ENCODE measurements at regions not wholly inside any gene's neighbourhood (a gene's known extent, or its start where the extent isn't known, plus 50 kb on each side); places are given as distances from the start of the nearest gene placed in this dataset.

GRCh38 chr18:1034971-1035370 is 130.3 kb downstream of the ADCYAP1 start:
- no peak for TF ChIP-seq CTCF (IDR thresholded peaks at IDR 0.05; ENCODE audit: low read length)
- TF ChIP-seq EZH2 (optimal IDR thresholded peaks at IDR 0.05; ENCODE audit: low read depth, low read length) = no peak
